Iris pigment epithelial cell (primary cell): ENCODE measurements at regions not wholly inside any gene's neighbourhood (a gene's known extent, or its start where the extent isn't known, plus 50 kb on each side); places are given as distances from the start of the nearest gene placed in this dataset.
"Not testable (repeated sequence)": the region's sequence is repeated elsewhere in the genome, so short reads cannot be mapped to it uniquely, and the experiment has no call there.

ENCODE experiments used
- DNase-seq: peaks from one replicate; pipeline ENCODE4 v3.0.0-alpha.2; 2011; ENCODE audit warnings: low read depth

DNA sequence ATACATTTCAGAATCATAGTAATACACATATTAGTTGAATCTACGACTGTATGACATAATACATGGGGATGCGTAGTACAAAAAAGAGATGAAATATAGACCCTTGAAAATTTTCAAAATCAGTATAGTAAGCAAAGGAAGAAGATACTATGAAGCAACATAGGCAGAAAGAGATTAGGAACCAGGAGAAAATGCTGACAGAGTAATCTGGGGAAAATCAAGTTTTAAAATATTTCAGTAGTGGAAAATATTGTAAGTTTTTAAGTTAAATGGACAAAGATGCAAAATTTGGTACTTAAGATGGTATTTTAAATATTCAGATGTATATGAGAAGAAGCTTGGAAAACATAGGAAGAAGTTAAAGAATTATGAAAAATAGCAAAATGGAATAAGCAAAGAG lies 915.6 kb upstream of the LRFN5 start:
- DNase-seq, result no peak

DNA sequence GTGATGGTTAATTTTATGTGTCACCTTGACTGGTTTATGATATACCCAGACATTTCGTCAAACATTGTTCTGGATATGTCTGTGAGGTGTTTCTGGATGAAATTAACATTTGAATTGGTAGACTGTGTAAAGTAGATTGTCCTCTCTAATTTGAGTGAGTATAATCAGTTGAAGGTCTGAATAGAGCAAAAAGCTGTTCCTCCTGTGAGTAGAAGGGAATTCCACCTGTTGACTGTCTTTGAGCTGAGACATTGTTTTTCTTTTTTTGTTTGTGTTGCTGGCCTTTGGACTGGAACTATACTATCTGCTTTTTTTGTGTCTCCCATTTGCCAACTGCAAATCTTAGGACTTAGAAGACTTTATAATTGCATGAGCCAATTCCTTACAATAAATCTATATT lies 920.9 kb upstream of the LRFN5 start:
- no peak for DNase-seq

DNA sequence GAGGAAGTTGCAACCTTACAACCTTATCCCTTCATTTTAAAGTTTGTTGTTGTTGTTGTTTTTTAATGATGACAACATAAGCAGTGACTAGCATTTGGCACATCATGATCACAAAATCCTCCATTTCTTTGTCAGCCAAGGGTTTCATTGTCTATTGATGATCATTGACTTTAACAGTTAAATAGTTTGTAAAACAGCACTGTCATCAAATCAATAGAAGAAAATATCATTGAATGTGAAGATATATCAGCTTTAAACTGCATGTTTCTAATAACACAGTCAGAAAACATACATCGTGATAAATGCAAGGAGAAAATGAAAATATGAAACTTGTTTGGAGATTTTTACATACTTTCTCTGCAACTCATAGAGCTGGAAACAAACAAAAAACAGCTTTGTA lies 922.3 kb upstream of the LRFN5 start:
- no peak for DNase-seq

DNA sequence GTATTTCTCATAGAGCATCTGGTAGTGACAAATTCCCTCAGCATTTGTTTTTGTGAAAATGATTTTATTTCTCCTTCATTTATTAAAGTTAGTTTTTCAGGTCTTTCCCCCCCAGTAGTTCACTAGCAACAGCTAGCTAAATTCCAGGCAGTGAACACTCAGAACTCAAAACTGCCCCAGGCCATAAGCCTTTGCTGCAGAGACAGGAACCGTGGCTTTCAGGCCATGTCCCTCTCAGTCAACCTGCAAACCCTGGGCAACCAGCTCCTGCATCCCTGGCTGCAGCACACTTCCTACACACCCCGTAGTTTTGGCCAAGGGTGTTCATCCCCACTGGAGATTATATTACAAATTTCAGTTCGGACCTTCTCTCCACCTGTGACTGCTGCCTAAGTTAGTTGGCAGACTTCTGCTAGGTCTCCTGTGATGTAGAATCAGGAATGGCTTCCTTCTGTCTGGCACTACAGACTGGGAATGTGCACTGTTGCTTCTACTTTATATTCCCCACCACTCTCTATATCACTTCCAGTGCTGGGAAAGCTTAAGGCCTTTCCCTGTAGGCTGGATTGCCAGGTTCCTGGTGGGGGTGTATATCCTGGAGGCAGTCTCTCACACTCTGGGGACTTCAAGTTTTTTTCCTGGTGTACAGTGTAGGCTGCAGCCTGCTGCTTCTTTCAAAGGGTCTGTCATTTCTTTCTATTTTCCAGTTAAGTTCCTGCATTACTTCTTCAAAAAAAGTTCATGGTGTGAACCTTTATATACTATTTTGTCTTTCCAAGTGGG lies 924.4 kb upstream of the LRFN5 start:
- DNase-seq, result no peak

DNA sequence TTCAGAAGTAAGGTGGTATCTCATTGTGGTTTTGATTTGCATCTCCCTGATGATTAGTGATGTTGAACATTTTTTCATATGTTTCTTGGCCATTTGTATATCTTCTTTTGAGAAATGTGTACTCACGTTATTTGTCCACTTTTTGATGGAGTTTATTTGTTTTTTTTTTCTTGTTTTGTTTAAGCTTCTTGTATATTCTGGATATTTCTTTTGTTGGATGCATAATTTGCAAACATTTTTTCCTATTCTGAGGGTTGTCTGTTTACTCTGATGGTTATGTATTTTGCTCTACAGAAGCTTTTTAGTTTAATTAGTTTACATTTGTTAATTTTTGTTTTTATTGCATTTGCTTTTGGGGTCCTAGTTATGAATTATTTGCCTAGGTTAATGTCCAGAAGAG lies 927.4 kb upstream of the LRFN5 start:
- no peak for DNase-seq

DNA sequence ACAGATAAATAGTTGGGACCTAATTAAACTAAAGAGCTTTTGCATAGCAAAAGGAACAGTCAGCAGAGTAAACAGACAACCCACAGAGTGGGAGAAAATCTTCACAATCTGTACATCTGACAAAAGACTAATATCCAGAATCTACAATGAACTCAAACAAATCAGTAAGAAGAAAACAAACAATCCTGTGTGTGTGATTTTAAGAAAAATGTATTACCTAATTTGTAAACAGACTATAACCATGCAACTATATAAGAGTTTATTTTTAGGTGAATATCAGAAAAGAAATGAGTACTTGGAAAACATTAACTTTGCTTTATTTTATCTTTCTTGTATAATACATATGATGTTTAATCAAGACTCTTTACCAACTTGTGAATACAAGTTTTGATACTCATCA lies 929.5 kb upstream of the LRFN5 start:
- DNase-seq, result not testable (repeated sequence)

DNA sequence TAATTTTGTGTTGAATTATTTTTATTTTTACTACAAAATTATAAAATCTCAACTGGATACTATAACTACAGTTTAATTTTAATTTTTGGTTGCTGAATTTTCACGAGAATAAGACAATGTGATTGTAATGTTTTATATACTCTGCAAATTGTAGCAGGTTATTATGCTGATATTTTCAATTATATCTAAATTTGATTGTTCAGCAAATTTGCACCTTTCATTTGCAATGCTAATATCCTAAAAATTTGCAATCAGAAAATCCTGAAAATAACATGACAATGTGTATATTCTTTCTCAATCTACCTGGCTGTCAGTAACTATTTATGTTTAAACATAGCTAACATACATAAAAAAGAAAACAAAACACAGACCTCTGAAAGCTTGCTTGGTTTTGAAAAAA lies 932.2 kb upstream of the LRFN5 start:
- no peak for DNase-seq

DNA sequence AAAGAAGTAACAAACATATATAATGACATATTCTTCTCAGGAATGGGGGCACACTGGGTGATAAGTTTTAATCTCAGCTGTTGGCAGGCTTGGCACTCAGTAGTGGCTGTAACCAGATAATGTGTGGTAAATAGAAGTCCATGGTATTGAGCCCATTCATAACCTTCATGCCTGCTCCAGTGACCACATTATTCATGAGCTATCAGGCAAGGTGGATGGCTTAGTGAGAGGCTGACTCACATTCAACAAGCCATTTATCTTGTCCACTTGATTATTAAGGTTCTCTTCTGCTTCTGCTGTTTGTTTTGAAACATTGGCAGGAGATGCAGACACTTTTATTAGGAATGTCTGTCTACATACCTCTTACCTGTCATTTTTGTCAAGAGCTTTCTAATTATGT lies 950.4 kb upstream of the LRFN5 start:
- DNase-seq, result no peak

DNA sequence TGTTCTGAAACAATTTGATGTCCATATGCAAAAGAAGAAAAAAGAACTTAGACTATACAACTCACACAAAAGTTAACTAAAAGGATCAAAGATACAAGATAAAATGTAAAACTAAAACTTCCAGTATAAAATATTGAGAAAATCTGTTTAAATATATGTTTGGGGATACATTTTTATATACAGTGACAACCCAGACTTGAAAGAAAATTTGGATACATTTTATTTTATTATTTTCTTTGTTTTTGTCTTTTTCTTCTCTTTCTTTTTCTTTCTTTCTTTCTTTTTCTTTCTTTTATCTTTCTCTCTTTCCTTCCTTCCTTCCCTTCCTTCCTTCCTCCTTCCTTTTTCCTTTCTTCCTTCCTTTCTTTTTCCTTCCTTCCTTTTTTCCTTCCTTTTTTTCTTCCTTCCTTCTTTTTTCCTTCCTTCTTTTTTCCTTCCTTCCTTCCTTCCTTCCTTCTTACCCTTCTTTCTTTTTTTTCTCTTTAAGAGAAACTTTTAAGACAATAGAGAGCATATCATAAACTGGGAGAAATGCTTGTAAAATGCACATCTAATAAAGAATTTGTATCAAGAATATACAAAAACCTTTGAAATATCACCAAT lies 954.5 kb upstream of the LRFN5 start:
- no peak for DNase-seq

DNA sequence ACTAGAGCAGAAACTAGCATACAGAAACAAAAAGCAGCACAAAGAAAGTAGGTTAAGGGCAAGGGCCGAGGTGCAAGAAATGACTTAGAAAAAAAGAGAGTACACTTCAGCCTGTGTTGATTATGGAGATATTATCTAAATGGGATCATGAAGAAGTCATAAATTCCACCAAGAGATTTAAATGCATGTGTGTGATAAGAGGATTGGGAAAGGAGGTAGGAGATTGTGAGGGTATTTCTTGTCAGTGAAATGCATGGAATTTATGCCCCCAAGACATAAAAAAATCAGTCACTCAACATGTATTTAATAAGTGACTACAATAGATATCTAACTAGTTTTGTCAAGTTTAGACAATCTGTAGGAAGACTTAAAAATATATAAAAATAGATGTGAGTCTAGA lies 976.2 kb upstream of the LRFN5 start:
- DNase-seq, result no peak

DNA sequence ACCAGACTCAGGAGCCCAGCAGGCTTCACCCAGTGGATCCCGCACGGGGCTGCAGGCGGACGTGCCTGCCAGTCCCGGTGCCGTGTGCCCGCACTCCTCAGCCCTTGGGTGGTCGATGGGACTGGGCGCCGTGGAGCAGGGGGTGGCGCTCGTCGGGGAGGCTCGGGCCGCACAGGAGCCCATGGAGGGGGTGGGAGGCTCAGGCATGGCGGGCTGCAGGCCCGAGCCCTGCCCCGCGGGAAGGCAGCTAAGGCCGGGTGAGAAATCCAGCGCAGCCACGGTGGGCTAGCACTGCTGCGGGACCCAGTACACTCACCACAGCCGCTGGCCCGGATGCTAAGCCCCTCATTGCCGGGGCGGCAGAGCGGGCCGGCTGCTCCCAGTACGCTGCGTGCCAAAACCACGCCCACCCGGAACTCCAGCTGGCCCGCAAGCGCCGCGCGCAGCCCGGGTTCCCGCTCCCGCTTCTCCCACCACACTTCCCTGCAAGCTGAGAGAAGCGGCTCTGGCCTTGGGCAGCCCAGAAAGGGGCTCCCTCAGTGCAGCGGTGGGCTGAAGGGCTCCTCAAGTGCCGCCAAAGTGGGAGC lies 977.0 kb upstream of the LRFN5 start:
- not testable (repeated sequence) for DNase-seq

DNA sequence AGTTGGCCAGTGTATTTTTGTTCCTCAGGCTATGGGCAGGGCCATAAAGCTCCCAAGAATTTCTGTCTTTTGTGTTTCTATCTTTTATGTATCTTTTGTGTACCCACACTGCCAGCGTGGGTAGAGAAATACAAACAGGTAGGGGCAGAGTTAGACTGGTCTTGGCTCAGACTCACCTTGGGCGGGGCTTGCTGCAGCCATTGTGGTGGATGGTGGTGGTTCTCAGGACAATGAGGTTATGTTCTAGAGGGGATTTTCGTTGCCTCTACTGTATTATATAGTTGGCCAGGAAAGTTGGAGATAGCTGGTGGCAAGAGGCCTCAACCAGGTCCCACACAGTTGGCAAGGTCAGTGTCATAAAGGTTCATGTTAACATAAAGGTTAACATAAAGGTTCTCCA lies 977.5 kb upstream of the LRFN5 start:
- no peak for DNase-seq

DNA sequence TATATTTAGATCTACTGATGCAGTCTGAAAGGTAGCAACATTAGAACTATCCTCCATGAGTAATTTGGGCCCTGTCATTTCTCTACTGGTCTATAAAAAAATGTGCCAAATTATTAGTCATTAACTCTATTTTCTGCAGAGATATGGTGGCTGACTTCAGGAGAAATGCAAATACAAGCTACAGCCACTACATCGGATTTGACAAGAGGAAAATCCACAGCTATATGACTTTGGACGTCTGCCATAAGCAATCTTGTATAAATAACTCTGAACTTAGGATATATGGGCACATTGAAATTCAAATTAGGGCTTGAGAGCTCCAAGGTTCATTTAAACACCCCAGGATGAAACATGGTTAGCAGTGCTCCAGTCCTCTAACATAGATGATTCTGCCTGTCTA lies 983.0 kb upstream of the LRFN5 start:
- DNase-seq, result no peak

DNA sequence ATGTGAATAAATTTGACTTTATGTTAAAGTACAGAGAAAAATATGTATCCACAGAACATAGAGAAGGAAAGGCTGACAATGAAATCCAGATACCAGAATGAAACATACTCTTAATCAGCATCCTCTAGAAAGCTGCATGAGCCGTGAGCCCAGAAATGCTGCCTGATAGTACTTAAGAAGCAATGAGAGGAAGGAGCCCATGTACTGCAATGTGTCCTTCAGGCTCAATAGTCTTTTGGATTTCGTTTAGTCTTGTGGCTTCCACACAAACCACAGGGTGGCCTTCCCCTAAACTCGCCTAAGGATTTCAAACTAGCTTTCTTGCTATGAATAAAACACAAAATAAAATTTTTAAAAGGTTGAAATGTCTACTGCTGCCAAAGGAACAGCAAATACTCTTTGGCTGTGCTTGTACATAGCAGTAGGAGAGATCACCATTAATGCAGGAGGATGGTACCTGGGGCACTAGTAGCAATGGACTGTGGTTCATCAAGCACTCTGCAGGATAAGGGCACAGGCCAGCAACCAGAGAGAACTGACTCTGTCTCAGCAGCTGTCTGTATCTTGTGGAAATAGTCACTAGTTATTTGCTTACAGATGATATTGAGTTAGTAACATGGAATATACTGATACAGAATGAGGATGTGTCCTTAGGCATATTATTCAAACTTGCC lies 988.3 kb upstream of the LRFN5 start:
- no peak for DNase-seq

DNA sequence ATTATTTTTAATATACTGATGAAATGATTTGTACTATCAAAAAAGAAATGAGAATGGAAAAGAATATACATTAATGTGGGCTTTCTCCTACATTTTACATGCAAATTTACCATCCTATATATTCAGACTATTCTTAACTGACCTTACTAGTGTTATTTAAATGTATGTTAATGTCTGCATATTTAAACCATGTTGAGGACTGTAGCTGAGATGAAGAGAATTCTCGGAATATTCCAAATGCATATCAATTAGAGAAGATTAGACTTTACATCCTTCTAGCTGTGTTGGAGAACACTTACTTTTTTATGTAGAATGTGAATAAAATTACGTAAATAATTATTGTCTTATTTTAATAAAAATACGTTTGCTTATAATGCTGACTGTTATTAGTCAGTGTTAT lies 990.1 kb upstream of the LRFN5 start:
- DNase-seq, result no peak

DNA sequence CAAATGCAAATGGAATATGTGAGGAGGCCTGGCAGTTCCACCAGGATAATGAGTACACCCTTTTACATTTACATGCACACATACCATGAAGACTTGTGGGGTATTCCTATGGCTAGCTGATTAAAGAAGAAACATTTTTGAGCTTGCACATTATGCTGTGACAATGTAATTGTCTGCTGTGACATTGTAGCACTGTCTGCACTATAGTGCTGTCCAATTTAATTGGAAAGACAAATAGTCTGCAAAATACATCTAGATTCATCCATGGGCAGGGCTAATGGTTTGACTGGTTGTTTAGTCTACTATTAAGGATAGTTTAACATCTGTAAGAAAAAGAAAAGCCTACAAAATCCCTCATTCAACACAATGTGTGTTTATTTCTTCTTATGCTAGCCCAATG lies 1005.6 kb upstream of the LRFN5 start:
- DNase-seq, result no peak

DNA sequence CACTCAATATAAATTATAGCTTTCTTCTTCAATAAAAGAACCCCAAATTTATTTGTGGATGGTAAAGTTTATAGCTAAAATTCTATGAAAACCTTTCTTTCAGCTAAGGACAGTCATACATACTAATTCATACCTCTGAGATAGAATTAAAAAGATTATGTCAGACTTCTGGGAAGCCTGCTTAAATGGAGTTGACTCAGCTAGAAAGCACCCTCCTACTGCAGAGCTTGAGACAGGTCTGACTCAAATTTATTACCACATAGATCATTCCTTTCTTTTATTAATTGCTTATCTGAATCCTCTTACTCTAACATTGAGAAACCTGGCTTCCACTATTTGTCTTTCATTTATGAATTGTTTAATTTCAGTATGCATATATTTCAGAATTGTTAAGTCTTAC lies 1007.0 kb upstream of the LRFN5 start:
- peak; percentile 12 for DNase-seq

DNA sequence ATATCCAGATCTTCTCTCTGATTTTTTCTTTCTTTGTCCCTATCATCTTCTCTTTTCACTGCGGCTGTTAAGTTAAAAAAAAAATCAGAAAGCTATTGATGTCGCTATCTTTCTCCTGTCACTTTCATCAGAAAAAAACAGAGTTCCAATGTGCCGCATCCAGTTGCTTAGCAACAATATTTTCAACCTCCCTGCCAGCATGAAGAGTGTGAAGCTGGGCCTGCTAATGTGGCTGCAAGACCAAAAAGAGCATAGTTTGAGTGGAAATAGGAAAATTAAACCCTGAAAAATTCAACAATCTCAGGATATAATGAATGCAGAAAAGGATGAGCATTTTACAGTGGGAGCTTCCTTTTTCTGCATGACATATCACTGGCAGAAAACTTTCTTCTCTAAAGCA lies 1025.4 kb upstream of the LRFN5 start:
- no peak for DNase-seq

DNA sequence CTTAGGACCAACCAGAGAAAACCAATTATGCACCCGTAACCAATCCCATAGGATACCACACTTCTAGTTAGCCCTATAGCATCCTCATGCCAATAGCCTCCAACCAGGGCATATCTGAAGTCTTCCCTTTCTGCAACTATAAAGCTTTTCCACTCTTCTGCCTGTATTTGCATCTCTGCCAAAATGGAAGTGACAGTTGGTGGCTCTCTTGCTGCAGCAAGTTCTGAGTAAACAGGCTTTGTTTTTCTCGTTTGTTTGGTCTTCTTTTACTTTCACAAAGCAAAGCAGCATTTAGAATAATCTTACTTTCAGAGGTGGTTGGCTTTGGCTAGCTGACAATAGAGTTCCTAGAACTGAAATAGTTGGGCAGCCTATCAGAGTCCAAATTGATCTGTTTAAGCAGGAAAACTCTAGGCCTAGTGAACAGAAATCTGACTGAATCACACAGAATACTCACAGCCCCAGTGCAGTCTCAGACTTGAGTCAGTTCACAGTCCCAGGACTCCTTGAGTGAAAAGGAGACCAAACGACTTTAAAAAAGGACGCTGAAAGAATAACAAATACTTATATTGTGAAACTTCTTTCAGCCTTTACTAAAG lies 1029.7 kb upstream of the LRFN5 start:
- no peak for DNase-seq

DNA sequence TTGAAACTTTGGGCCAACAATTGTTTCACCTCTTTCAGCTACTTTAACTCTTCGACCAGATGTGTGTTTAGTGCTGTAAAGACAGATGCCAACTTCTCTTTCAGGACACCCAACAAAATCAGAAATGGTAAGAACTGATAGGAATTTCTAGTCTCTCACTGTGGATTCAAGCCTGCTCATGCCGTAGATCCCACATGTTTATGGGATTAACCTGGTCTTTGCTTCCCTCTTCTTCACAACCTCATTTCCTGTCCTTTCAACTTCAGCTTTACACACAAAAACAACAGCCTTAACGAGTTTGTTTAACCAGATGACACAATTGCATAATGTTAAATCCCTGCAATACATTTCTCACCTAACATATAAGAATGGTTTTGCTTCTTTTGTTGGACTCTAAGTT lies 1031.9 kb upstream of the LRFN5 start:
- no peak for DNase-seq

DNA sequence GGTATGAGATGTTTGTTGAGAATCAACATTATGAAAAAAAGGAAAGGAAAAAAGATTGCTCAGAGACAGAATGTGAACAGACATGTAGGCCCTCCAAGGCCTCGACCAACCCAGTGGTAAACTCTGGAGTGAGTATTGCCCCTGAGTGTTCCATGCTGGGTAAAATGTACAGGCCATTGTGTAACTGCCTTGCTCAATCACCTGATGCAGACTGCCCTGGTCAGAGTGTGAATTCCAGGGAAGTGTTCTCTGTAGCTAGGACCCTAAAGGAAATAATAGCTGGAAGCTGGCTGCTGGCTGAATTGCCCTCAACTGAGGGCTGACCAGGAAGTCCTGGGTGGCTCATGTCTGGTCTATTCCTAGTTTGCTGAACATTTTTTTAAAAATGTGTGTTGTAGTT lies 1081.4 kb upstream of the LRFN5 start:
- no peak for DNase-seq

DNA sequence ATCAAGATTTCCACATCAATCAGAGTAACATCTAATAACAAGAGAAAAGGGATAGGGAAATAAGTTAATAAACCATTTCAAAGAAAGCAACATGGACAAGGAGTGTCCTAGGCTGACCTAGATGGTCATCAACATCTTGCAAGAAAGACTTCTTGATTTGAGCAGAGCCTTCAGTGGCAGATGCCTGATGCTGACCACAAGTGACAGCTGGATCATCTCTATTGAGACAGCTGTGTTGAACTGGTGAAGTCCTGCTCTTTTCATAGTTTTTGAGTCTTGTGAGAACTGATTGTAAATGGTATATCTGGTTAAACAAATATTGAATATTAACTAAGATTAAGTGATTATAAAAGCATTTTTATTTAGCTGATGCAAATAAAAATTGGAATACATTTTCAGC lies 1083.6 kb upstream of the LRFN5 start:
- DNase-seq, result no peak

DNA sequence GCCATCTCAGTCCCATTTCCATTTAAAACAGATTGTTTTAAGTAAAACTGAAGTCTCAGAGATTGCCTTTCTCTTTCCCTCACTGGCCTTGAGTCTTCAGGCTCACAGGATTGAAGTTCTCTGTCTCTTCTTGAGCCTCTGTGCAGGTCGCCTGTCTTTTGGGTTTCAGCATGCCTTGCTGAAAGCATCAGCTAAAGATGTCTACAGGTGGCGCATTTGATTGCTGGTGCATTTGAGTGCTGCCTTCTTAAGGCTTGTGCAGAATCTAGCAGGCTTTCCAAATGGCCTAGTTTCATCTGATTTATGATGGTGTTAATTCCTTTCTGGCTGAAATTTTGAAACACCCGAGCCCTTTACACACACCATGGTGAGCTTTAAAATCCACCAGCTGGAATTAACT lies 1062.2 kb upstream of the FBXO33 start:
- DNase-seq, result no peak
